HUES48 (cell line): ENCODE measurements at regions not wholly inside any gene's neighbourhood (a gene's known extent, or its start where the extent isn't known, plus 50 kb on each side); places are given as distances from the start of the nearest gene placed in this dataset.
"Not testable (repeated sequence)": the region's sequence is repeated elsewhere in the genome, so short reads cannot be mapped to it uniquely, and the experiment has no call there.

Experiments
- H3K27ac ChIP-seq: one replicate; pipeline ENCODE4 v1.7.0; 2013; ENCODE audit warnings: low read depth, low read length, inconsistent platforms
- H3K27me3 ChIP-seq: 2 replicates; pipeline ENCODE4 v1.6.1; 2013; ENCODE audit warnings: mild to moderate bottlenecking, low read length; ENCODE audit not compliant: control insufficient read depth, insufficient read depth
- H3K36me3 ChIP-seq: 2 replicates; pipeline ENCODE4 v1.6.1; 2013; ENCODE audit warnings: low read length; ENCODE audit not compliant: control insufficient read depth, insufficient read depth
- H3K4me1 ChIP-seq: 2 replicates; pipeline ENCODE4 v1.6.1; 2013; ENCODE audit warnings: mild to moderate bottlenecking, low read length; ENCODE audit not compliant: control insufficient read depth, insufficient read depth
- H3K4me3 ChIP-seq: 2 replicates; pipeline ENCODE4 v1.5.1; 2013; ENCODE audit warnings: mild to moderate bottlenecking, low read depth, low read length
- H3K9ac ChIP-seq: 2 replicates; pipeline ENCODE4 v1.6.1; 2013; ENCODE audit warnings: mild to moderate bottlenecking, low read depth, low read length, moderate library complexity
- H3K9me3 ChIP-seq: 2 replicates; pipeline ENCODE4 v1.6.1; 2013; ENCODE audit warnings: low read length; ENCODE audit not compliant: control insufficient read depth, insufficient read depth

GRCh38 chr15:31503758-31504461 lies 177.3 kb downstream of the KLF13 start:
- Histone ChIP-seq H3K27me3 (no peaks in the 10 kb centered on the region), H3K4me3 (no peak overlapping the region), H3K9me3 (no peaks in the 10 kb centered on the region), H3K4me1 (no peaks in the 10 kb centered on the region), H3K9ac (no peak overlapping the region), H3K27ac (no peak overlapping the region), H3K36me3 (no peaks in the 10 kb centered on the region)

GRCh38 chr15:31504462-31504839 lies 177.8 kb downstream of the KLF13 start:
- no peak overlapping the region for H3K9ac ChIP-seq
- no peaks in the 10 kb centered on the region for H3K4me1 ChIP-seq
- no peaks in the 10 kb centered on the region for H3K9me3 ChIP-seq
- no peak overlapping the region for H3K27ac ChIP-seq
- H3K4me3 ChIP-seq: no peak overlapping the region
- no peaks in the 10 kb centered on the region for H3K27me3 ChIP-seq
- H3K36me3 ChIP-seq: no peaks in the 10 kb centered on the region

DNA sequence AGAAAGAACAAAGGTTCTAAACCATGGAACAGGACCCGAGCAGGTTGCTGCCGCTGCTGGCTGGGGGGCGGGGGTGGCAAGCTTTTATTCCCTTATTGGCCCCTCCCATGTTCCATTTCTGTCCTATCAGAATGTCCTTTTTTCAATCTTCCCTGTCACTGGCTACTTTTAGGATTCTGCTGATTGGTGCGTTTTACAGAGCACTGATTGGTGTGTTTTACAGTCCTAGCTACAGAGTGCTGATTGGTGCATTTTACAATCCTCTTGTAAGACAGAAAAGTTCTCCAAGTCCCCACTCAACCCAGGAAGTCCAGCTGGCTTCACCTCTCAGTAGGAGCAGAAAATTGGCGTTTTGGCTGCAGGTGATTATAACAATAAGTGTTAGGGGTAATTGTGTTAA lies 180.9 kb downstream of the KLF13 start:
- not testable (repeated sequence) for H3K9ac ChIP-seq, H3K9me3 ChIP-seq, H3K36me3 ChIP-seq, H3K4me1 ChIP-seq, H3K27ac ChIP-seq, H3K4me3 ChIP-seq, H3K27me3 ChIP-seq

GRCh38 chr15:31508656-31509055 lies 182.0 kb downstream of the KLF13 start:
- Histone ChIP-seq H3K4me3 (no peak overlapping the region), H3K9ac (no peak overlapping the region), H3K9me3 (no peaks in the 10 kb centered on the region), H3K36me3 (no peaks in the 10 kb centered on the region), H3K27ac (no peak overlapping the region), H3K27me3 (no peaks in the 10 kb centered on the region), H3K4me1 (no peaks in the 10 kb centered on the region)

- Histone ChIP-seq H3K4me3 (no peak overlapping the region), H3K9ac (no peak overlapping the region), H3K36me3 (no peaks in the 10 kb centered on the region), H3K27ac (no peak overlapping the region), H3K27me3 (no peaks in the 10 kb centered on the region), H3K4me1 (no peaks in the 10 kb centered on the region), H3K9me3 (no peaks in the 10 kb centered on the region)
Measured at GRCh38 chr15:31510057-31510456, 183.4 kb downstream of the KLF13 start.

DNA sequence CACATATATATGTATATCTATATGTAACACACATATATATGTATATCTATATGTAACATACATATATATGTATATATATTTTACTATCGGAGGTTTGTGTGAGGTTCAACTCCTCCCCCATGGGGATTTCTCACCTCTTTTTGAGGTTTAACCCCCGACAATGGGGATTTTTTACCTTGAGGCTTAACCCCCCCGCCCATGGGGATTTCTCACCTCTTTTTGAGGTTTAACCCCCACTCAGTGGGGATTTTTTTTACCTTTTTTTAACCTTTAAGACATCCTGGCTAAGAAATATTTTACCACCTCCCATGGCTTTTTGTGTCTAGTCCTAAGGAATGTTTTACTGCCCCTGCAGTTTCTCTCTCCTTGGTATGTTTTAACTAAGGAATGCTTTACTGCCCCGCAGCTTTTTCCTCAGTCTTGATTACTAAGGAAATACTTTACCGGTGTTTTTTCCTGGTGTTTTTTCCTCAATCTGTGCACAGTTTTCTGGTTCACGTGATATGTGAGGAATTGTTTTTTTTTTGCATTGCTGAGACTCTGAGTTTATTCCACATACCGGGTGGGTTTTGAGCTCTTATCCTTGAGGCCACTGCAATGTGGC lies 185.2 kb downstream of the KLF13 start:
- no peaks in the 10 kb centered on the region for H3K27me3 ChIP-seq
- no peak overlapping the region for H3K27ac ChIP-seq
- H3K4me1 ChIP-seq: no peaks in the 10 kb centered on the region
- no peaks in the 10 kb centered on the region for H3K9me3 ChIP-seq
- H3K36me3 ChIP-seq: no peaks in the 10 kb centered on the region
- no peak overlapping the region for H3K4me3 ChIP-seq
- no peak overlapping the region for H3K9ac ChIP-seq

- H3K36me3 ChIP-seq: no peaks in the 10 kb centered on the region
- no peaks in the 10 kb centered on the region for H3K9me3 ChIP-seq
- no peak overlapping the region for H3K27ac ChIP-seq
- no peaks in the 10 kb centered on the region for H3K4me1 ChIP-seq
- H3K9ac ChIP-seq: no peak overlapping the region
- no peaks in the 10 kb centered on the region for H3K27me3 ChIP-seq
- H3K4me3 ChIP-seq: no peak overlapping the region
Measured at GRCh38 chr15:31513178-31513577, 186.5 kb downstream of the KLF13 start.

DNA sequence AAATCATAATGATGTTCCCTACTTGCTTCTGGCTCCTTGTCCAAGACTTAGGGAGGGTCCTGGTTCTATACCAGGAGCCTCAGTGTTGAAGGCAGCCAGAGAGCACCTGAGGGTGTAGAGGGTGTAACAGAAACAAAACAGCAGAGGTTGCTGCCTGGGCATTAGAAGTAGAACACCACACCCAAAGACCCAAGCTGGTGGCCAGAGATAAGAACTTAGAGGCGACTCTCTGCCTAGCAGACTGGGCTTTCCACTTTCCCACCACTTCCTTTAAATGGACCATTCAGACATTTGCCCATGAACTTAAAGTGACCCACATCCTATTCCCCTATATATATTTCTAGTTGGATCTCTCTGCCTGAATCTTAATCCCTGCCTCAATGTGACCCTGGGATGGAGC lies 189.8 kb downstream of the KLF13 start:
- no peaks in the 10 kb centered on the region for H3K36me3 ChIP-seq
- no peak overlapping the region for H3K4me3 ChIP-seq
- no peak overlapping the region for H3K9ac ChIP-seq
- H3K27me3 ChIP-seq: no peaks in the 10 kb centered on the region
- no peaks in the 10 kb centered on the region for H3K4me1 ChIP-seq
- H3K9me3 ChIP-seq: no peaks in the 10 kb centered on the region
- H3K27ac ChIP-seq: no peak overlapping the region

DNA sequence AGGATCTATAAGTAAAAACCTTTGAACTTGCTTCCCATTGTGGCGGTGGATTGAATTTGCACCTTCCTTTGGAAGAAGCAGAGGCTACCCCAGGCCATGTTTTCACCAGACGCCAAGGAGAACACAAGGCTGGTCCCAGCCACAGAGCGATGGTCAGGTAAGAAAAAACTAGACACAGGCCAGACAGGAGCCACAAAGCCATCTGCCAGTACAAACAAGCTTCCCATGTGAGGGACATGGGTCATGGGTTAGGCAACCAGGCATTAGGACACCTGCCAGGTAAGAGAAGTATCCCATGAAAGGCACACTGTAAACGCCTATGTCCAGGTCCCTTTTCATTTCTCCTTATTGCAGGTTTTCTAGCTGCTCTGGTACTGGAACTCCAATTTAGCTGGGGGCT lies 190.2 kb downstream of the KLF13 start:
- Histone ChIP-seq H3K36me3 (no peaks in the 10 kb centered on the region), H3K4me1 (no peaks in the 10 kb centered on the region; the same call in 1 of the 2 replicates), H3K27me3 (no peaks in the 10 kb centered on the region), H3K27ac (no peak overlapping the region), H3K9ac (no peak overlapping the region), H3K9me3 (no peaks in the 10 kb centered on the region), H3K4me3 (no peak overlapping the region)

DNA sequence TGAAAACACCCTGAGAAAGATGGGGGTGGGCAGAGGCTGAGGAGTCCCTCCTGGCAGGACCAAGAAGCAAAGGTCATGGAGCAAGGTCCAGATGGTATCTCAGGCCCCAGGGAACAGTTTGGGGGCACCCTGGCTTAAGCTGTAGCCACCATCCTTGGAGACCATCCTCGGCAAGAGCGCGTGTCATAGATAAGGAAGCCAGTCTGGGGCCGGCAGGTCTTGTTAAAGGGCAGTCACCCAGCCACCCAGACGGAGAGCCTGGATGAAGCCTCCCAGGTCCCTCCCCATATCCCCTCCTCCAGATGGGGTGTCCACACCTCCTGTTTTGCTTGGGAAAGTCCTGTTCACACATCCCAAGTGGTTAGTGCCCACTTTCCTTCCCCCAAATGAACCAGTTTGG lies 191.1 kb downstream of the KLF13 start:
- H3K4me1 ChIP-seq: no peaks in the 10 kb centered on the region; the same call in 1 of the 2 replicates
- no peaks in the 10 kb centered on the region for H3K36me3 ChIP-seq
- H3K27me3 ChIP-seq: no peaks in the 10 kb centered on the region
- H3K9me3 ChIP-seq: no peaks in the 10 kb centered on the region
- no peak overlapping the region for H3K27ac ChIP-seq
- no peak overlapping the region for H3K9ac ChIP-seq
- no peak overlapping the region for H3K4me3 ChIP-seq

DNA sequence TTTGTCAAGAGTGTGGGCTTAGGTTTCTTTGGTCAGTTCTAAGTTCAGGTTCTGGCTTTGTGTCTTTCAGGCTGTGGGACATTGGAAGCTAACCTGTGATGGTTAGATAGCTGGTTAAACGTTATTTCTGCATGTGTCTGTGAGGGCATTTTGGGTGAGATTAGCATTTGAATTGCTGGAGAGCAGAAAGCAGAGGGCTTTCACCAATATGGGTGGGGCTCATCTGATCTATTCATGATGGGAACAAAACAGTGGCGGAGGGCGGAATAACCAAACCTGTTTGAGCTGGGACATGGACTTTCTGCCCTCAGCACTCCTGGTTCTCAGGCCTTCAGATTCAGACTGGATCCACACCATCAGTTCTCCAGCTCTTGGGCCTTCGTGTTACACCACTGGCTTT lies 195.4 kb downstream of the KLF13 start:
- Histone ChIP-seq H3K36me3 (no peaks in the 10 kb centered on the region), H3K9me3 (no peaks in the 10 kb centered on the region), H3K27me3 (no peaks in the 10 kb centered on the region), H3K27ac (no peak overlapping the region), H3K4me3 (no peak overlapping the region), H3K4me1 (peaks cover under 1% of the 10 kb centered on the region; the same call in 1 of the 2 replicates), H3K9ac (no peak overlapping the region)
